ENCODE measurements at regions not wholly inside any gene's neighbourhood (a gene's known extent, or its start where the extent isn't known, plus 50 kb on each side); places are given as distances from the start of the nearest gene placed in this dataset.

DNA sequence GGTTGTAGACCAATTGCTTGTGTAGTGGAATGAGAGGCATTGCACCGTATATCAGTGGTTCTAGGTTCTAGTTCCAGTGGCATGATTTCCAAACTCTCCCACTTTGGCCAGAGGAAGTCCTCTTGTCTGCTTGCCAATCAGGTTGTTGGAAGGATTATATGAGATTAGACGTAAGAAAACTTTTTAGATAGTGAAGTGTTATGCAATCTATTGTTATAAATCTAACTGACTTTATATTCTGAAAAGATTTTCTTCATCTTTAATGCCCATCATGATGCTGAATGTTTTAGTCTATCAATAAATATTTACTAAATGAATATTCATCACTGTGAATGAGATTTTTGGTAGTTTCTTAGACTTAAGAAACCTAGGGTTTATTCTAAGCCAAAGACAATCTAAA, 152.6 kb downstream of the TFPI2 start:
- ATAC-seq (no peak), DNase-seq (no peak)
- H3K4me3 ChIP-seq, result no peak overlapping the region
- intact Hi-C loops (cut with DNase I), result no loop called here
- H3K36me3 ChIP-seq, result no peaks in the 10 kb centered on the region
- H3K9me3 ChIP-seq, result no peaks in the 10 kb centered on the region
- no peak overlapping the region for H3K27ac ChIP-seq
- TF ChIP-seq, protein P1, sequence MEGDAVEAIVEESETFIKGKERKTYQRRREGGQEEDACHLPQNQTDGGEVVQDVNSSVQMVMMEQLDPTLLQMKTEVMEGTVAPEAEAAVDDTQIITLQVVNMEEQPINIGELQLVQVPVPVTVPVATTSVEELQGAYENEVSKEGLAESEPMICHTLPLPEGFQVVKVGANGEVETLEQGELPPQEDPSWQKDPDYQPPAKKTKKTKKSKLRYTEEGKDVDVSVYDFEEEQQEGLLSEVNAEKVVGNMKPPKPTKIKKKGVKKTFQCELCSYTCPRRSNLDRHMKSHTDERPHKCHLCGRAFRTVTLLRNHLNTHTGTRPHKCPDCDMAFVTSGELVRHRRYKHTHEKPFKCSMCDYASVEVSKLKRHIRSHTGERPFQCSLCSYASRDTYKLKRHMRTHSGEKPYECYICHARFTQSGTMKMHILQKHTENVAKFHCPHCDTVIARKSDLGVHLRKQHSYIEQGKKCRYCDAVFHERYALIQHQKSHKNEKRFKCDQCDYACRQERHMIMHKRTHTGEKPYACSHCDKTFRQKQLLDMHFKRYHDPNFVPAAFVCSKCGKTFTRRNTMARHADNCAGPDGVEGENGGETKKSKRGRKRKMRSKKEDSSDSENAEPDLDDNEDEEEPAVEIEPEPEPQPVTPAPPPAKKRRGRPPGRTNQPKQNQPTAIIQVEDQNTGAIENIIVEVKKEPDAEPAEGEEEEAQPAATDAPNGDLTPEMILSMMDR (IDR thresholded peaks at IDR 0.05), result no peak
- TF ChIP-seq POLR2A (IDR thresholded peaks at IDR 0.05), result no peak
- 40% methylated on average over 2 of the region's 2 CpGs for WGBS (ENCODE audit: insufficient coverage, low coverage, low lambda C conversion rate, missing lambda C conversion rate)
- H3K4me1 ChIP-seq, result no peaks in the 10 kb centered on the region
- no peaks in the 10 kb centered on the region for H3K27me3 ChIP-seq

DNA sequence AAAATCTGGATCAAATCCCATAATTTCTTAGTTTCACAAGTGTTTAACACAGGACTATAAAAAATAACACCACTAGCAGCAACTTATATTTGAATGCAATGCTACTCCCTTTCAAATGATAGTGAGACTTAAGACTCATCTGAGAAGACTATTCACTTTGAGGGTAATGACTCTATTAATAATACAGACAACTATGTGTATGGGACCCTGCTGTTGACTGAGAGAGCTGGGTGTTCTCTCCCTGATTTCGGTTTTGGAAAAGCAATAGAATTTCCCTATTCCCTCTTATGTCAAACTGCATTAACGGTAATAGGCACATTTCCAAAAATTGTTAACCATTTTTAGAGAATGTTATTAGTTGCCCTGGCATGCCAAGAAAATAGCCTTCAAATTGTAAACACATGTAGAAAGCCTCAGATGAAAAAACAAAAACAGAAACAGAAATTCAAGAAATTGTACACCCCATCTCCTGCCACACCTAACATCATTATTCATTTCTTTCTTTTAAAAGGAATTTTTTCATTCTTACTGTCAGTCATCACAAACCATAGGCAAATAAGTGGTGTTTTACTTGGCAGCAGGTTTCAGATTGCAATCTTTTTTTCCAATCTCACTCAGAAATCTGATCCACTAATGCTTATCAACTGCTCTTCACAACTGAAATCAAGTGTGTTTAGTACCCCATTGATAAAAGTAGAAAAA, 153.7 kb downstream of the TFPI2 start:
- intact Hi-C loops (cut with DNase I), result no loop called here
- no peaks in the 10 kb centered on the region for H3K4me1 ChIP-seq
- ATAC-seq, result no peak
- no peaks in the 10 kb centered on the region for H3K36me3 ChIP-seq
- DNase-seq, result no peak
- TF ChIP-seq POLR2A (IDR thresholded peaks at IDR 0.05), result no peak
- TF ChIP-seq, protein P1 (IDR thresholded peaks at IDR 0.05), result no peak
- no peak overlapping the region for H3K4me3 ChIP-seq
- H3K9me3 ChIP-seq, result no peaks in the 10 kb centered on the region
- 32% methylated on average over 2 of the region's 2 CpGs for WGBS (ENCODE audit: insufficient coverage, low coverage, low lambda C conversion rate, missing lambda C conversion rate)
- no peak overlapping the region for H3K27ac ChIP-seq
- H3K27me3 ChIP-seq, result no peaks in the 10 kb centered on the region

DNA sequence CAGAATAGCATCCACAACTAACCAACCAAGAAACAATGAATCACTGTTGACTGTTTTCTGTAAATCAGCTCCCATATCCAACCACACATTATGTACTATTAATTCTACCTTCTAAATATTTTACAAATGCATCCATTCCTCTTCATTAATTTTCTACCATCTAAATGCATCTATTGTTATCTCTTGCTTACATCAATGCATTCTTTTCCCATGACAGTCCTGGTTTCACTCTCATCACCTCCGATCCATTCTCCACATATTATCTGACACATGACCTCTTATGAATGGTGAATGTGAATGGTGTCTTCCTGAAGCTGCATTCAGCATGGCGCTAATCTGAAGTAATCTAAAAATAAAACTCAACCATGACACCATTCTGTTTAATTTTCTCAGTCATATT, 153.8 kb upstream of the CALCR start:
- H3K27me3 ChIP-seq, result no peaks in the 10 kb centered on the region
- H3K27ac ChIP-seq, result no peak overlapping the region
- H3K9me3 ChIP-seq, result no peaks in the 10 kb centered on the region
- intact Hi-C loops (cut with DNase I), result no loop called here
- no peak for TF ChIP-seq POLR2A (IDR thresholded peaks at IDR 0.05)
- TF ChIP-seq, protein P1 (IDR thresholded peaks at IDR 0.05), result no peak
- 53% methylated on average over 2 of the region's 2 CpGs for WGBS (ENCODE audit: insufficient coverage, low coverage, low lambda C conversion rate, missing lambda C conversion rate)
- no peak for ATAC-seq
- DNase-seq, result no peak
- no peak overlapping the region for H3K4me3 ChIP-seq
- H3K4me1 ChIP-seq, result no peaks in the 10 kb centered on the region
- H3K36me3 ChIP-seq, result no peaks in the 10 kb centered on the region

DNA sequence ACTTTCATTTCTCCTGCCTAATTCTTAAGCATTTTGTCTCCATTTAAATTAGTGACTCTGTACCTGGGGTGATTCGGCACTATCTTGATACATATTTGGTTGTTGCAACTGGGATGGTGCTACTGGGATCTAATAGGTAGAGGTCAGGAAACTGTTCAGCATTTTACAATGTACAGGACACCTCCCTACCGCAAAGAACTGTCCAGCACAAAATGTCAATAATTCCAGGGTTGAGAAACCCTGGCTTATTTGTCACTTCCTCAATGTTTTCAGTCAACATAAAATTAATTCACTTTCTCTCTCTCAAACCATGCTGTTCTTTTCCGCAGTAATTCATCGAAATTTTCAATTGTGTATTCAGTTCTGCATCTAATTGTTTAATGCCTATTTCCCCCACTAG, 151.4 kb upstream of the CALCR start:
- TF ChIP-seq, protein P1 (IDR thresholded peaks at IDR 0.05), result no peak
- Histone ChIP-seq H3K36me3 (no peaks in the 10 kb centered on the region), H3K4me3 (no peak overlapping the region), H3K4me1 (no peaks in the 10 kb centered on the region), H3K9me3 (no peaks in the 10 kb centered on the region), H3K27me3 (peaks cover 0 to 4% of the 10 kb centered on the region in 2 donors), H3K27ac (no peak overlapping the region)
- WGBS (ENCODE audit: insufficient coverage, low coverage, low lambda C conversion rate, missing lambda C conversion rate), result 70% methylated on average over 4 of the region's 4 CpGs
- intact Hi-C loops (cut with DNase I), result no loop called here
- ATAC-seq (no peak), DNase-seq (no peak)
